ENCODE measurements at regions not wholly inside any gene's neighbourhood (a gene's known extent, or its start where the extent isn't known, plus 50 kb on each side); places are given as distances from the start of the nearest gene placed in this dataset.
"Not testable (repeated sequence)": the region's sequence is repeated elsewhere in the genome, so short reads cannot be mapped to it uniquely, and the experiment has no call there.

DNA sequence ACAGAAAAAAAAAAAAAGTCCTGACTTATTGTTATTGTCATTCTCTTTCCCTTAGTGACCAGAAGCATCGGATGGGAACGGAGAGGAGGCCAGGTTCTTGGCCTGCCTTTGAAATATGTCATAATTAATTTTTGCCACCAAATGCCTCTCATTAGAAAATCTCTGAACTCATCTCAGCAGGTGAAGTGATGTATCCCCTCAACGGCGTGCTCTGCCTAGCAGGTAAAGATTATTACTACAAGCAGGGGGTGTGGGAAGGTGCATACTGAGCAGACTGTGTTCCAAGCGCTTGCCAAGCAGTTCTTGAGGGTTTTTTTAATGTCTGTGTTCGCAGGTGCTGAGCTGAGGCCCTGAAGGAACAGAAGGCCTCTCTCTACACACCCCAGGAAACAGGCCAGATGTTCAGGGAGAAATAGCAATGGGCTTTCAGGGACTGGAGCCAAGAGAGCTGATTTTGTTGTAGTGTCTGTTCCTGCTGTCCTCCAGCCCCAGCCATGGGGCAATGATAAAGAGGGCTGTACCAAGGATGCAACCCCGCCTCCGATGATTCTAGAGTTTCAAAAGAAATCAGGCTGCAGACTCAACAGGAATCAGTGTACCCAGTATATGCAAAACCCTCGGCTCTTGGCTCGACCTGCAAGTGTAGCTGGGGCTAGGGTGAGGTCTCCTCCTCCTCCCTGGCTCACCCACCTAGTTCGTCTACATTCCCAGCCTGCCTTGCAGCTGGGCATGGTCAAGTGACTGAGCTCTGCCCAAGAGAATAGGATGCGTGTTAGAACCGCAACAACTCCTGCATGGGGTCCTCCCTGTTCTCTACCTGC lies 181.4 kb upstream of the LRRC61 start:
- DNase-seq (ENCODE audit: low spot score); H3K9me3 Mint-ChIP-seq (ENCODE audit: low read depth); H3K4me3 Mint-ChIP-seq (ENCODE audit: unreplicated experiment); H3K27me3 Mint-ChIP-seq (ENCODE audit: low read depth); H3K27ac Mint-ChIP-seq (ENCODE audit: unreplicated experiment); H3K36me3 Mint-ChIP-seq (ENCODE audit: low read depth); H3K4me1 Mint-ChIP-seq (ENCODE audit: low read depth): not testable (repeated sequence)

DNA sequence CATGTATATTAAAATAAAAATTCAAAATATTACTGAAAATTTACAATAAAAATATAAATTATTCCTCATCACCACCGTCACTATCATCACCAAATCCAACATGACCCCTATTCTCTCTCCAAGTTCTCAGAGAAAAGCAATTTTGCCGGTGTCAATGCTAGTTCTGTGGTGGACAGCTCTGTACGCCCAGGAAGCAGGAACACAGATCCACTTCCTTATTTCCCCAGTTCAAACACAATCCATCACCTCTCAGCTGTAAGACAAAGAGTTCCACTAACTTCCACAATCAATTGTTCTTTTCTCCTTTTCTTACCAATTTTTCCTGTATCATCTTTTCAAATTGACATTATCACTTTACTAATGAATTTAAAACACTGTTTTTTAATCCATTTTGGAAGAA lies 177.0 kb upstream of the LRRC61 start:
- not testable (repeated sequence) for H3K4me1 Mint-ChIP-seq (ENCODE audit: low read depth); H3K4me3 Mint-ChIP-seq (ENCODE audit: unreplicated experiment); DNase-seq (ENCODE audit: low spot score); H3K27me3 Mint-ChIP-seq (ENCODE audit: low read depth); H3K9me3 Mint-ChIP-seq (ENCODE audit: low read depth); H3K36me3 Mint-ChIP-seq (ENCODE audit: low read depth); H3K27ac Mint-ChIP-seq (ENCODE audit: unreplicated experiment)

DNA sequence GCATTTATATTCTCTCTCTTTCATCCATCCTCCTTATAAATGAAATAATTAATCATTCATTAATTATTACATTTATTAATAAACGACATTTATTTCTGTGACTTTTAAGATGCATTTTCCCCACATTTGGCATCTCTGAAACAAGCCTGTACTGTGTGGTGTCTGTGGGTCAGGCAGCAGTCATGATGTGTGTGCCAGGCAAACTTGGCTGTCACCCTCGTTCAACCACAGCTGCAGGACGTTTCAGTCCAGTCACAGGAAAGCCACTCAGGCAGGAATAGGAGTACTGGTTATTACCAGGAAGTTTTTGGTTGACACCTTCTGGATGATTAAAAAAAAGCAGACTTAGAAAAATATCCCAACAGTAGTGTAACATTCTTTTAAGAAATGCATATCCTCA lies 175.6 kb upstream of the LRRC61 start:
- H3K4me1 Mint-ChIP-seq (ENCODE audit: low read depth); H3K9me3 Mint-ChIP-seq (ENCODE audit: low read depth); H3K27ac Mint-ChIP-seq (ENCODE audit: unreplicated experiment); DNase-seq (ENCODE audit: low spot score); H3K27me3 Mint-ChIP-seq (ENCODE audit: low read depth); H3K4me3 Mint-ChIP-seq (ENCODE audit: unreplicated experiment); H3K36me3 Mint-ChIP-seq (ENCODE audit: low read depth): not testable (repeated sequence)

GRCh38 chr7:150156015-150156414 lies 167.1 kb upstream of the LRRC61 start:
- H3K27me3 Mint-ChIP-seq (ENCODE audit: low read depth); H3K4me3 Mint-ChIP-seq (ENCODE audit: unreplicated experiment); DNase-seq (ENCODE audit: low spot score); H3K27ac Mint-ChIP-seq (ENCODE audit: unreplicated experiment); H3K9me3 Mint-ChIP-seq (ENCODE audit: low read depth); H3K36me3 Mint-ChIP-seq (ENCODE audit: low read depth); H3K4me1 Mint-ChIP-seq (ENCODE audit: low read depth): not testable (repeated sequence)

DNA sequence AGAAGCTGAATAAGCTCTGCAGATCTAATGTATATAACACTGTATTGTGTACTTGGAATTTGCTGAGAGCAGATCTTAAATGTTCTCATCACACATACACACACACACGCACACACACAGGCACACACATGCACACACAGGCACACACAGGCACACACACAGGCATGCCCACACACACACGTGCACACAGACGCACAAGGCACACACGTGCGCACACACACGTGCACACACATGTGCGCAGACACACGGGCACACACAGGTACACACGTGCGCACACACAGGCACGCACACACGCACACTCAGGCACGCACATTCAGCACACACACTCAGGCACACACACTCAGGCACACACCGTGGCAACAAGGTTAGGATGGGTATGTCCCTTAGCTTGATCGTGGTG lies 164.5 kb upstream of the LRRC61 start:
- DNase-seq (ENCODE audit: low spot score); H3K27ac Mint-ChIP-seq (ENCODE audit: unreplicated experiment); H3K4me3 Mint-ChIP-seq (ENCODE audit: unreplicated experiment); H3K27me3 Mint-ChIP-seq (ENCODE audit: low read depth); H3K36me3 Mint-ChIP-seq (ENCODE audit: low read depth); H3K9me3 Mint-ChIP-seq (ENCODE audit: low read depth); H3K4me1 Mint-ChIP-seq (ENCODE audit: low read depth): not testable (repeated sequence)

- not testable (repeated sequence) for H3K36me3 Mint-ChIP-seq (ENCODE audit: low read depth); H3K4me3 Mint-ChIP-seq (ENCODE audit: unreplicated experiment); H3K4me1 Mint-ChIP-seq (ENCODE audit: low read depth); H3K27me3 Mint-ChIP-seq (ENCODE audit: low read depth); H3K9me3 Mint-ChIP-seq (ENCODE audit: low read depth); DNase-seq (ENCODE audit: low spot score); H3K27ac Mint-ChIP-seq (ENCODE audit: unreplicated experiment)
These were observed 153.6 kb upstream of the LRRC61 start for GRCh38 chr7:150169515-150169914.

- not testable (repeated sequence) for H3K27me3 Mint-ChIP-seq (ENCODE audit: low read depth); H3K9me3 Mint-ChIP-seq (ENCODE audit: low read depth); H3K36me3 Mint-ChIP-seq (ENCODE audit: low read depth); DNase-seq (ENCODE audit: low spot score); H3K4me3 Mint-ChIP-seq (ENCODE audit: unreplicated experiment); H3K4me1 Mint-ChIP-seq (ENCODE audit: low read depth); H3K27ac Mint-ChIP-seq (ENCODE audit: unreplicated experiment)
These were observed 153.1 kb upstream of the LRRC61 start for GRCh38 chr7:150169943-150170490.

GRCh38 chr7:150183602-150184001 lies 139.6 kb upstream of the LRRC61 start:
- H3K27ac Mint-ChIP-seq (ENCODE audit: unreplicated experiment); H3K4me3 Mint-ChIP-seq (ENCODE audit: unreplicated experiment); H3K4me1 Mint-ChIP-seq (ENCODE audit: low read depth); H3K9me3 Mint-ChIP-seq (ENCODE audit: low read depth); H3K27me3 Mint-ChIP-seq (ENCODE audit: low read depth); DNase-seq (ENCODE audit: low spot score); H3K36me3 Mint-ChIP-seq (ENCODE audit: low read depth): not testable (repeated sequence)

- H3K27ac Mint-ChIP-seq (ENCODE audit: unreplicated experiment); H3K4me3 Mint-ChIP-seq (ENCODE audit: unreplicated experiment); H3K36me3 Mint-ChIP-seq (ENCODE audit: low read depth); H3K4me1 Mint-ChIP-seq (ENCODE audit: low read depth); H3K9me3 Mint-ChIP-seq (ENCODE audit: low read depth); DNase-seq (ENCODE audit: low spot score); H3K27me3 Mint-ChIP-seq (ENCODE audit: low read depth): not testable (repeated sequence)
These were observed 133.2 kb upstream of the LRRC61 start for GRCh38 chr7:150189963-150190362.

DNA sequence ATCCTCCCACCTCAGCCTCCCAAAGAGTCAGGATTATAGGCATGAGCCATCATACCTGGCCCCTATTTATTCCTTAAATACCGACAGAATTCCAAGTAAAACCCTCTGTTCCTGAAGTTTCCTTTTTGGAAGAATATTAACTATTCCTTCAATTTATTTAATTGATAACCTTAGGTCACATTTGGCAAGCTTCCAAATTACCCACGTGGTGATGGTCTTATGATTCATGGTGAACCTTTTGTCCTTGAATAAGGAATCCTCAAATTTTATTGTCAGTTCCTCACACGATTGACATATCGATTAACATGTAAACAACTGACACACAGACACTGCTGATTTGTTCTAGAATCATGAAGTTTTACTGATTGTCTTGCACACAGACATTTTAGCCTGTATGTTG lies 130.6 kb upstream of the LRRC61 start:
- H3K27ac Mint-ChIP-seq (ENCODE audit: unreplicated experiment); H3K4me1 Mint-ChIP-seq (ENCODE audit: low read depth); H3K27me3 Mint-ChIP-seq (ENCODE audit: low read depth); H3K36me3 Mint-ChIP-seq (ENCODE audit: low read depth); H3K4me3 Mint-ChIP-seq (ENCODE audit: unreplicated experiment); DNase-seq (ENCODE audit: low spot score); H3K9me3 Mint-ChIP-seq (ENCODE audit: low read depth): not testable (repeated sequence)

DNA sequence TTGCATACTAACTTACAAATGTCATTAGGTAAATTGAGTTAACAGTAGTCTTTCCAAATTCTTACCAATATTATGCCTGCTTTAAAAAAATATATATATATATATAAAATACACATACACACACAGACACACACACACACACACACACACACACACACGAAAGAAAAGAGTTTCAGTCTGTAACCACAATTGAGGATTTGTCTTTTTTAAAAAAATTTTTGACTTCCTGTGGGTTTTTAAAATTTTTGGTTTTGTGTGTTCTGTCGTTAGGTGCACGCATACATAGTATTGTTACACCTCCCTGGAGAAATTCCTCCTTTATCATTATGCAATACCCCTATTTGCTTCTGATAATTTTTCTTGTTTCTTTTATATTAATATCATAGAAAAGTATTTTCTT lies 129.3 kb upstream of the LRRC61 start:
- not testable (repeated sequence) for H3K9me3 Mint-ChIP-seq (ENCODE audit: low read depth); H3K36me3 Mint-ChIP-seq (ENCODE audit: low read depth); H3K4me1 Mint-ChIP-seq (ENCODE audit: low read depth); H3K4me3 Mint-ChIP-seq (ENCODE audit: unreplicated experiment); H3K27ac Mint-ChIP-seq (ENCODE audit: unreplicated experiment); DNase-seq (ENCODE audit: low spot score); H3K27me3 Mint-ChIP-seq (ENCODE audit: low read depth)
